Vagina (tissue), 2 donors: ENCODE measurements at regions not wholly inside any gene's neighbourhood (a gene's known extent, or its start where the extent isn't known, plus 50 kb on each side); places are given as distances from the start of the nearest gene placed in this dataset.

ENCODE experiments used
- POLR2A ChIP-seq, 2 donors: fragments of 450-650 bp; IDR thresholded peaks; one replicate each; pipeline ENCODE4 v1.6.1; 2017; ENCODE audit warnings: antibody characterized with exemption in 2 of 2, mild to moderate bottlenecking in 2 of 2, moderate library complexity in 2 of 2
- POLR2AphosphoS5 ChIP-seq, 2 donors: sonication (generic); formaldehyde crosslinking; IDR thresholded peaks; one replicate each; pipeline ENCODE4 v1.9.0; 2017; ENCODE audit warnings: antibody characterized with exemption in 2 of 2, mild to moderate bottlenecking in 2 of 2, low read depth in 1 of 2; ENCODE audit not compliant: insufficient read depth in 1 of 2
- TF ChIP-seq, protein P1 (sequence below), 3 experiments: fragments of 450-650 bp in 2 of 3; fragments of 200-600 bp in 1 of 3; sonication (generic) in 1 of 3; IDR thresholded peaks; one replicate each; pipeline ENCODE4 v1.5.1; 2017 to 2019; ENCODE audit warnings: antibody characterized with exemption in 3 of 3, mild to moderate bottlenecking in 2 of 3, moderate library complexity in 2 of 3

DNA sequence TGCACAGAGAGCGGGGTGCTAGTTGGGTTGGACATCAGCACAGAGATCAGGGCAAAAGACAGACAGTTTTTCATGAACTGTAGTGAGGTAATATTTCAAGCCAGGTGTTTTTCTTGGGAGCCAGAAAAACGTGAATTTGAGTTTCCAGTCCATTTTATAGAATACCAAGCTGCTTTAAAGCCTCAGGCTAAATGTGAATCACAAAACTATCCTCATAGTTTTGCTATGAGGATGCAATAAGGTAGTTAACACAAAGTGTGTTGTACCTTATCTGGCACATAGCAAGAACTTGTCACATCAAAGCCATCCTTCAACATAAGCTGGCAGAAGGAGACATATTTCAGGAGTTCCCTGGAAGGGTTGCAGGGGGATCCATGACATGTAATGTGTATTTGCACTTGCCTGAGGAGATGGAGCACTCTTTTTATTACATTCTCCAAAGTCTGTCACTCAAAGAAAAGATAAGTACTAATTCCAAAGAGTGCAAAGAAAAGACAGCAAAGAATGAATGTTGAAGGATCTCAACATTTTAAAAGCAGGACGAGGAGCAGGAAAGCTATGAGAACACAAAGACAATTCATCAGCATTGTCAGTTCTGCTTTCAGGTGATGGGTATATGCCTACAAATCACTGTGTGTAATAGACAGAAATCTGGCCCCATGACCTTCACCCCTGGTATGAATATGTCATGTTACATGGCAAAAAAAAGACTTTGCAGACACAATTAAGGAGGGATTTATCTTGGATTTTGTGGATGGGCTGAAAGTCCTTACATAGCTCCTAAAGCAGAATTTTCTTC, 1046.4 kb downstream of the NTRK3 start:
- TF ChIP-seq, protein P1, sequence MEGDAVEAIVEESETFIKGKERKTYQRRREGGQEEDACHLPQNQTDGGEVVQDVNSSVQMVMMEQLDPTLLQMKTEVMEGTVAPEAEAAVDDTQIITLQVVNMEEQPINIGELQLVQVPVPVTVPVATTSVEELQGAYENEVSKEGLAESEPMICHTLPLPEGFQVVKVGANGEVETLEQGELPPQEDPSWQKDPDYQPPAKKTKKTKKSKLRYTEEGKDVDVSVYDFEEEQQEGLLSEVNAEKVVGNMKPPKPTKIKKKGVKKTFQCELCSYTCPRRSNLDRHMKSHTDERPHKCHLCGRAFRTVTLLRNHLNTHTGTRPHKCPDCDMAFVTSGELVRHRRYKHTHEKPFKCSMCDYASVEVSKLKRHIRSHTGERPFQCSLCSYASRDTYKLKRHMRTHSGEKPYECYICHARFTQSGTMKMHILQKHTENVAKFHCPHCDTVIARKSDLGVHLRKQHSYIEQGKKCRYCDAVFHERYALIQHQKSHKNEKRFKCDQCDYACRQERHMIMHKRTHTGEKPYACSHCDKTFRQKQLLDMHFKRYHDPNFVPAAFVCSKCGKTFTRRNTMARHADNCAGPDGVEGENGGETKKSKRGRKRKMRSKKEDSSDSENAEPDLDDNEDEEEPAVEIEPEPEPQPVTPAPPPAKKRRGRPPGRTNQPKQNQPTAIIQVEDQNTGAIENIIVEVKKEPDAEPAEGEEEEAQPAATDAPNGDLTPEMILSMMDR (IDR thresholded peaks at IDR 0.05): no peak
- no peak for TF ChIP-seq POLR2A (IDR thresholded peaks at IDR 0.05)
- TF ChIP-seq POLR2AphosphoS5 (IDR thresholded peaks at IDR 0.05; ENCODE audit: insufficient read depth in 1 of 2, low read depth in 1 of 2): no peak
